ENCODE measurements at regions not wholly inside any gene's neighbourhood (a gene's known extent, or its start where the extent isn't known, plus 50 kb on each side); places are given as distances from the start of the nearest gene placed in this dataset.

DNA sequence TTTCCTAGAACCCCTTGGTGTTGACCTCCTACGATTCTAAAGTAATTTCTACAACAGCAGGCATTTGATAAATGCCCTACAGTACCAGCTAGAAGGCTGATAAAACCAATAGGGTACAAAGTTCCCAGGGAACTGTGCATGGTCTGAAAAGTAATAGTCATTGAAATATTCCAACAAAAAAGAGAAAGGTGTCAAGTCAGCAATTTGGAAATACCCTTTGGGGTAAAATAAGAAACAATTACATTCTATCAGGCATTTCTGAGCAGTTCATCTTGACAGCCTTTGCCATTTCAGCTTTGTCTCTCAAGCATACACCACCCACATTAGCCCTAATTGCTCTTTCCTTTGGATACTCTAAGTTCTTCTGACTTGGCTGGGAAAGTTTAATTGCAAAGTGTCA is 542.9 kb upstream of the DDX18 start:
- Histone ChIP-seq H3K9ac (no peak overlapping the region), H3K27ac (no peak overlapping the region), H3K4me2 (no peak overlapping the region), H3K9me3 (ENCODE audit: low read depth) (no peaks in the 10 kb centered on the region), H3K79me2 (ENCODE audit: low read depth) (no peaks in the 10 kb centered on the region), H3F3A (ENCODE audit: low read depth) (no peaks in the 10 kb centered on the region), H3K36me3 (no peaks in the 10 kb centered on the region), H3K27me3 (no peaks in the 10 kb centered on the region), H2AFZ (replicated peaks) (no peak overlapping the region), H3K4me3 (no peak overlapping the region), H4K20me1 (ENCODE audit: low read depth) (no peaks in the 10 kb centered on the region), H3K4me1 (peaks cover 13% of the 10 kb centered on the region)
- no peak for TF ChIP-seq EZH2phosphoT487 (IDR thresholded peaks at IDR 0.05)
- TF ChIP-seq CTCF (IDR thresholded peaks at IDR 0.05) = no peak
- TF ChIP-seq EZH2 (IDR thresholded peaks at IDR 0.05) = no peak
- Mint-ChIP-seq H3K27me3 (ENCODE audit: insufficient read depth, low read depth) (no peaks in the 10 kb centered on the region), H3K27ac (no peak overlapping the region), H3K36me3 (peaks cover 2% of the 10 kb centered on the region), H3K9me3 (peaks cover 7% of the 10 kb centered on the region), H3K4me3 (no peak overlapping the region), H3K4me1 (peaks cover 13% of the 10 kb centered on the region)
- DNase-seq (ENCODE audit: low spot score) = no peak

DNA sequence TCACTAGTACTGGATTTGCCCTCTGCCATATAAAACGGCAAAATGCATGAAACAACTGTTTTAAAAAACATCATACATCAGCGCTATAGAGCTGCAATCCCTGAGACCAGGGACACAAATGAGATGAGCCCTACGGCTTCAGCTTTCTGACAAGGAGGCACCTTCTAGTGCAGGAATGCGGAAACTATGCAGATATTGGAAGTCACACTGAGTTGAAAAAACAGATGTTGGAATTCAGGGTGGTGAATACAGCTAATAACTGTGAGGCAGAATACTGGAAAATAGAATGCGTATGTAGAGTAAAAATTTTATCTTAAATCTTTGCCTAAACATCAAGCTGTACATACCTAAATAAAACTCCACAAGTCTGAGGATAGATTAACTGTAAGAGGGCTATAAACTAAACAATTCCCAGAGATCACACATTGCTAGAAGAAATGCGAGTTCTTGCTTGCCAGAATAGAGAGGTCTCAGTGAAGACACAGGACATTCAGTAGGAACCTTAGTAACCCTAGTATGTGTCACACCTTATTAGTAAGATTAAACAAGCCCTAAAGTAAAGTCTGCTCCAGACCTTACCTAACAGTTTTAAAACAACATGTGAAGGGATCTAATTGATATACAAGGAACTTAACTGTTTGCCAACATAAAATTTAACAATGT is 541.4 kb upstream of the DDX18 start:
- no peaks in the 10 kb centered on the region for H3K27me3 ChIP-seq
- H3K9ac ChIP-seq = no peak overlapping the region
- peak overlapping the region; percentile 46 for H3K4me2 ChIP-seq
- H3K36me3 Mint-ChIP-seq = peaks cover 2% of the 10 kb centered on the region
- peaks cover 13% of the 10 kb centered on the region for H3K4me1 Mint-ChIP-seq
- DNase-seq (ENCODE audit: low spot score) = peak; percentile 61
- H2AFZ ChIP-seq (replicated peaks) = no peak overlapping the region
- no peaks in the 10 kb centered on the region for H3K36me3 ChIP-seq
- no peaks in the 10 kb centered on the region for H4K20me1 ChIP-seq (ENCODE audit: low read depth)
- peak overlapping the region; percentile 56 for H3K27ac ChIP-seq
- H3K4me3 Mint-ChIP-seq = no peak overlapping the region
- H3K4me1 ChIP-seq = peaks cover 23% of the 10 kb centered on the region
- no peaks in the 10 kb centered on the region for H3F3A ChIP-seq (ENCODE audit: low read depth)
- no peaks in the 10 kb centered on the region for H3K9me3 ChIP-seq (ENCODE audit: low read depth)
- no peak overlapping the region for H3K4me3 ChIP-seq
- H3K27ac Mint-ChIP-seq = peak overlapping the region; percentile 70
- no peak for TF ChIP-seq CTCF (IDR thresholded peaks at IDR 0.05)
- TF ChIP-seq EZH2phosphoT487 (IDR thresholded peaks at IDR 0.05) = no peak
- TF ChIP-seq EZH2 (IDR thresholded peaks at IDR 0.05) = no peak
- H3K9me3 Mint-ChIP-seq = peaks cover 7% of the 10 kb centered on the region
- H3K27me3 Mint-ChIP-seq (ENCODE audit: insufficient read depth, low read depth) = no peaks in the 10 kb centered on the region
- no peaks in the 10 kb centered on the region for H3K79me2 ChIP-seq (ENCODE audit: low read depth)

DNA sequence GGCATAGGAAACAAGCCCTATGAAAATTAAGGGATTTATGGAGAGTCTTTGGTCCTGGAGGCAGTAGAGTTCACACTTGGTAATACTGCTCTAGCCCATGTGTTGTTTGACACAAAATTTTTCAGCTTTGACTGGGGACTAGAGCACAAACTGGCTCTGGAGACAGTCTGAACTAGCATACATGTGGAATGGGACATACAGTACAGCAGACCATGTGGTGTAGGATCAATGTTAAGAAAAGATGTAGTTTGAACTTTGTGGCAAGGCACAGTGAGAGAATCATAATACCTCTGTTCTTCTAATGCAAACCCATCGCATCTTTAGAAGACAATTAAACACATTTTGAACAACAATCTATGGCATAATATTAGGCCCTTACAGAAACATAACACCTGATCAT is 521.5 kb upstream of the DDX18 start:
- Mint-ChIP-seq H3K4me1 (no peaks in the 10 kb centered on the region), H3K36me3 (no peaks in the 10 kb centered on the region), H3K4me3 (no peak overlapping the region), H3K9me3 (no peaks in the 10 kb centered on the region), H3K27me3 (ENCODE audit: insufficient read depth, low read depth) (no peaks in the 10 kb centered on the region), H3K27ac (no peak overlapping the region)
- H3K27me3 ChIP-seq = no peaks in the 10 kb centered on the region
- no peak overlapping the region for H3K27ac ChIP-seq
- H3K36me3 ChIP-seq = no peaks in the 10 kb centered on the region
- DNase-seq (ENCODE audit: low spot score) = no peak
- TF ChIP-seq CTCF (IDR thresholded peaks at IDR 0.05) (no peak), EZH2 (IDR thresholded peaks at IDR 0.05) (no peak), EZH2phosphoT487 (IDR thresholded peaks at IDR 0.05) (no peak)
- no peaks in the 10 kb centered on the region for H3F3A ChIP-seq (ENCODE audit: low read depth)
- H3K4me1 ChIP-seq = no peaks in the 10 kb centered on the region
- H3K4me3 ChIP-seq = no peak overlapping the region
- H2AFZ ChIP-seq (replicated peaks) = no peak overlapping the region
- no peaks in the 10 kb centered on the region for H4K20me1 ChIP-seq (ENCODE audit: low read depth)
- no peak overlapping the region for H3K9ac ChIP-seq
- no peaks in the 10 kb centered on the region for H3K79me2 ChIP-seq (ENCODE audit: low read depth)
- H3K4me2 ChIP-seq = no peak overlapping the region
- no peaks in the 10 kb centered on the region for H3K9me3 ChIP-seq (ENCODE audit: low read depth)

All from neural progenitor cell (in vitro differentiated cells).